K562 (cell line): ENCODE measurements at regions not wholly inside any gene's neighbourhood (a gene's known extent, or its start where the extent isn't known, plus 50 kb on each side); places are given as distances from the start of the nearest gene placed in this dataset.

Experiments
- BCLAF1 ChIP-seq, 2 experiments: fragments of 450-650 bp in 1 of 2; IDR thresholded peaks; 2 replicates each; pipeline ENCODE4 v1.6.1; 2011 to 2017; ENCODE audit warnings: low read depth in 2 of 2, antibody characterized with exemption in 1 of 2, borderline replicate concordance in 1 of 2, low read length in 1 of 2, mild to moderate bottlenecking in 1 of 2, mixed read lengths in 1 of 2; ENCODE audit not compliant: control insufficient read depth in 1 of 2
- CBFA2T3 ChIP-seq: fragments of 450-650 bp; IDR thresholded peaks from 2 replicates; pipeline ENCODE4 v1.6.1; 2017
- ELF2 ChIP-seq: fragments of 250-450 bp; sonication (Bioruptor Pico); IDR thresholded peaks from 2 replicates; pipeline ENCODE4 v1.5.0; 2021; ENCODE audit warnings: mild to moderate bottlenecking
- ERF ChIP-seq: fragments of 450-650 bp; formaldehyde crosslinking; IDR thresholded peaks from 2 replicates; pipeline ENCODE4 v1.4.0; 2020; ENCODE audit warnings: mild to moderate bottlenecking, mixed read lengths
- GABPB2 ChIP-seq: fragments of 250-450 bp; sonication (Bioruptor Pico); conservative IDR thresholded peaks from 2 replicates; pipeline ENCODE4 v1.5.1; 2021; ENCODE audit warnings: mild to moderate bottlenecking
- KAT2B ChIP-seq: IDR thresholded peaks from one replicate; pipeline ENCODE4 v1.6.1; 2012; ENCODE audit warnings: low read depth, mild to moderate bottlenecking, control low read depth, inconsistent platforms, low read length, moderate library complexity
- MAFG ChIP-seq: fragments of 450-650 bp; conservative IDR thresholded peaks from 2 replicates; pipeline ENCODE4 v1.6.1; 2016; ENCODE audit warnings: missing genetic modification characterization, missing compliant biosample characterization
- MCM2 ChIP-seq: fragments of 450-650 bp; IDR thresholded peaks from 2 replicates; pipeline ENCODE4 v1.6.1; 2017; ENCODE audit warnings: low read depth, mild to moderate bottlenecking
- MECOM ChIP-seq: fragments of 250-450 bp; sonication (Bioruptor Pico); IDR thresholded peaks from 2 replicates; pipeline ENCODE4 v1.8.0; 2022; ENCODE audit warnings: inconsistent platforms
- MITF ChIP-seq: IDR thresholded peaks from 2 replicates; pipeline ENCODE4 v1.6.1; 2014; ENCODE audit warnings: antibody characterized with exemption
- NCOR1 ChIP-seq: fragments of 450-650 bp; IDR thresholded peaks from 2 replicates; pipeline ENCODE4 v1.6.1; 2016; ENCODE audit warnings: mild to moderate bottlenecking, moderate library complexity
- NELFE ChIP-seq: IDR thresholded peaks from 2 replicates; pipeline ENCODE4 v1.6.1; 2011; ENCODE audit warnings: mild to moderate bottlenecking; ENCODE audit not compliant: insufficient read depth, insufficient read length
- RBM25 ChIP-seq: fragments of 200-400 bp; formaldehyde crosslinking; IDR thresholded peaks from 2 replicates; pipeline ENCODE4 v1.6.1; 2018; ENCODE audit warnings: low read length, low read depth, moderate library complexity; ENCODE audit not compliant: severe bottlenecking
- SFPQ ChIP-seq: fragments of 200-400 bp; formaldehyde crosslinking; IDR thresholded peaks from 2 replicates; pipeline ENCODE4 v1.6.1; 2017; ENCODE audit warnings: mild to moderate bottlenecking, low read depth, low read length, moderate library complexity
- SMARCE1 ChIP-seq: fragments of 450-650 bp; IDR thresholded peaks from 2 replicates; pipeline ENCODE4 v1.7.1; 2016; ENCODE audit warnings: mild to moderate bottlenecking
- SRSF3 ChIP-seq: fragments of 200-400 bp; formaldehyde crosslinking; IDR thresholded peaks from 2 replicates; pipeline ENCODE4 v1.6.1; 2016; ENCODE audit warnings: mild to moderate bottlenecking, low read length, moderate library complexity; ENCODE audit not compliant: insufficient read depth
- TEAD4 ChIP-seq, 2 experiments: sonication (generic) in 1 of 2; formaldehyde crosslinking in 1 of 2; IDR thresholded peaks; 2 replicates each; pipeline versions ENCODE4 v1.6.1 to v1.8.0; 2012 to 2022; ENCODE audit warnings: borderline replicate concordance in 1 of 2, inconsistent platforms in 1 of 2, low read length in 1 of 2, mild to moderate bottlenecking in 1 of 2, missing genetic modification reagents in 1 of 2
- TFAM ChIP-seq: fragments of 250-450 bp; sonication (Bioruptor Pico); conservative IDR thresholded peaks from 2 replicates; pipeline ENCODE4 v1.5.0; 2021; ENCODE audit warnings: mild to moderate bottlenecking, moderate library complexity
- TRIM24 ChIP-seq, 2 experiments: fragments of 450-650 bp; IDR thresholded peaks; 2 replicates each; pipeline ENCODE4 v1.6.1; 2016
- ZBTB8A ChIP-seq: fragments of 450-650 bp; IDR thresholded peaks from 2 replicates; pipeline ENCODE4 v1.6.1; 2018; ENCODE audit warnings: mild to moderate bottlenecking, moderate library complexity; ENCODE audit not compliant: partially characterized antibody
- ZNF12 ChIP-seq: sonication (generic); formaldehyde crosslinking; IDR thresholded peaks from 2 replicates; pipeline ENCODE4 v1.4.0; 2020; ENCODE audit warnings: mild to moderate bottlenecking, missing genetic modification reagents
- ZNF133 ChIP-seq: fragments of 250-450 bp; sonication (Bioruptor Pico); IDR thresholded peaks from 2 replicates; pipeline ENCODE4 v1.4.0; 2020; ENCODE audit warnings: mild to moderate bottlenecking
- ZNF785 ChIP-seq: fragments of 250-450 bp; sonication (Bioruptor Pico); IDR thresholded peaks from 2 replicates; pipeline ENCODE4 v1.4.0; 2020; ENCODE audit warnings: mild to moderate bottlenecking

- peak; percentile 81 for TF ChIP-seq TEAD4 (IDR thresholded peaks at IDR 0.05; ENCODE audit: low read length)
- TF ChIP-seq TEAD4 (CRISPR knock-in tag; IDR thresholded peaks at IDR 0.05; ENCODE audit: borderline replicate concordance): no peak
- peak; percentile 50 for TF ChIP-seq RBM25
- TF ChIP-seq NELFE: no peak
- peak; percentile 88 for TF ChIP-seq MAFG (tag)
- TF ChIP-seq TFAM (CRISPR knock-in tag): no peak
- no peak for TF ChIP-seq ERF
- no peak for TF ChIP-seq MCM2
- TF ChIP-seq MECOM (CRISPR knock-in tag): peak; percentile 36; the same call in 1 of the 2 replicates
- no peak for TF ChIP-seq ZNF133 (CRISPR knock-in tag)
- TF ChIP-seq ZBTB8A: no peak
- TF ChIP-seq MITF: no peak
- no peak for TF ChIP-seq ELF2 (CRISPR knock-in tag)
- TF ChIP-seq SRSF3: no peak
- no peak for TF ChIP-seq BCLAF1 (IDR thresholded peaks at IDR 0.05; ENCODE audit: borderline replicate concordance in 1 of 2, control insufficient read depth in 1 of 2, low read depth in 2 of 2, low read length in 1 of 2)
- no peak for TF ChIP-seq SFPQ
- TF ChIP-seq GABPB2 (CRISPR knock-in tag): no peak
- TF ChIP-seq ZNF785 (CRISPR knock-in tag): no peak
- TF ChIP-seq KAT2B: no peak
- TF ChIP-seq CBFA2T3: peak; percentile 55; the same call in 1 of the 2 replicates
- peak; percentile 62; the same call in 1 of the 2 replicates for TF ChIP-seq NCOR1
- no peak for TF ChIP-seq ZNF12 (CRISPR knock-in tag)
- TF ChIP-seq TRIM24 (IDR thresholded peaks at IDR 0.05): peak; percentile 73 to 89; a peak in 3 of 4 replicates
- peak; percentile 97 for TF ChIP-seq SMARCE1
Measured at GRCh38 chr2:171225302-171225980, 64.7 kb upstream of the TLK1 start (continued).
